NCI-H82 (cell line): ENCODE measurements at regions not wholly inside any gene's neighbourhood (a gene's known extent, or its start where the extent isn't known, plus 50 kb on each side); places are given as distances from the start of the nearest gene placed in this dataset.
"Not testable (repeated sequence)": the region's sequence is repeated elsewhere in the genome, so short reads cannot be mapped to it uniquely, and the experiment has no call there.

Experiments used
- DNase-seq: peaks from one replicate; lab custom pipeline; 2025; lab: John Stamatoyannopoulos, UW

GRCh38 chrX:124238268-124238667, 94.2 kb upstream of the TEX13D start:
- DNase-seq: no peak

DNA sequence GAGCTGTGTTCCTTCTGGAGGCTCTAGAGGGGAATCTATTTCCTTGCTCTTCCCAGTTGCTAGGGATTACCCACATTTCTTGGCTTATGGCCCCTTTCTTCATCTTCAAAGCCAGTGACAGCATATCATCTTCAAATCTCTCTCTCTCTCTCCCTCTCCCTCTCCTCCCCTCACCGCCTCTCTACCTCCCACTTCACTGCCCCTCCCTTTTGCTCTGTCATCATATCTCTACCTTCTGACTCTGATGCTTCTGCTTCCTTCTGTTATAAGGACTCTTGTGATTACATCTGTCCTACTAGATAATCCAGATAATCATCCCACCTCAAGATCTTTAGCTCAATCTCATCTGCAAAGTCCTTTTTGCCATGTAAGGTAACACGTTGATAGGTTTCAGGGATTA, 93.1 kb upstream of the TEX13D start:
- DNase-seq: peak; percentile 35

DNA sequence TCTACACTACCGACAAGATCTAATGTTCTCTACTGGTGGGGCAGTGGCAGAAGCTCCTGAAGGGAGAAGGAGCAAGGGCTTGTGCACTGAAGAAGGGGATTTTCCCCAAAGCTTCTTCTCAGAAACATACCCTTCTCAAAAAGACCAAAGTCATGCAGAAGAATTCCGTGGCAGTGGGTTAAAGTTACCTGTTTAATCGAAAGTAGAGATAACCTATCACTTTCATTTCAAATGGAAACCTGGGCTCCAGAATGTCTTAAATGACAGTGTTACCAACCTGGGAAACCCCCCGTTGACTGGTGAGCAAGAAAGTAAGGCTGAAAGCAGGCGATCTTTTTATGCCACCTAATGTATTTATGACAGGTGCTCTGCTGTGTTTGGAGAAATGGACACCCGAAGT, 92.5 kb upstream of the TEX13D start:
- DNase-seq: no peak

GRCh38 chrX:124240422-124240821, 92.0 kb upstream of the TEX13D start:
- DNase-seq: no peak

GRCh38 chrX:124242131-124242530, 90.3 kb upstream of the TEX13D start:
- DNase-seq: no peak

GRCh38 chrX:124249345-124249744, 83.1 kb upstream of the TEX13D start:
- no peak for DNase-seq

DNA sequence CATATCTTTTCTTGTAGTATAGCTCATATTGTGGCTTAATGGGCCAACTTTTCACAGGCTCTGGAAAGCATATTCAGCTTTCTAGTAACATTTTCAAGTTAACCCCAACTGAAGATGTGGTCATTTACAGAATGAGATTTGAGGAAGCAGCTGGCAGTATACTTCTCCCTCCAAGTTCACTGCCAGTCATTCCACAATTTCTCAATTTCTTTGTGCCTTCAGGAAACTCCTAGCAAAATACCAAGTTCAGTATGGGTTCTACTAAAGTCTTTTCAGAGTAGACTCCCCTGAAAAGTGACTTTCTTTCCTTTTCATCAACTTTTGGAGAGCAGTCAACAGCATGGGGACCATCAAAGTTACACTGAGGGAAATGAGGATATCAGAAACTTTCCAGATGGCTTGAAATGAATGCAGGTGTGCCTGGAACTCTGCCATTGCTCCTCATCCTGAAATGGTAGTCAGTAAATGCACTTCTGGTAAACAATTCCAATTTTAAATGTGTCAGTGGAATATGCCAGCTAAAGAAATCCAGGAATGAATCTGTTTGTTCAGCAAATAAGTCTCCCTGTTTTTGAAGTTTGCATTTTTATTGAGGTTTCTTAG, 81.5 kb upstream of the TEX13D start:
- no peak for DNase-seq

DNA sequence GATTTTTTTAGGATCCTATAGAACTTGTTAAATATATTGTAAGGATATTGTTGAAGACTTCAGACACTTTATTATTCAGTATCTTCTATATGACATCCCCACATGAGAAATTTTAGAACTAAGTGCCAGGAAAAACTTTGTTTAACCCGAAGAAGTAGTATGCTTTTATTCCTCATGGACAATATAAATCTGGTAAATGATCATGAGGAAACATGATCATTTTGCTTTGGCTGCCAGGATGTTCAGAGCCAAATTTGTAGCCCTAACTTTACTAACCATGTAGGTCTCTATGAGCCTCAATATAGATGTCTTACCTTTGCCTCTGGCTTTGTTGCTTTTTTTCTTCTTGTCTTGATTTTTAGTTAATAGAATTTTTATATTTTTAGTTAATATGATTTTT, 77.8 kb upstream of the TEX13D start:
- DNase-seq: no peak

DNA sequence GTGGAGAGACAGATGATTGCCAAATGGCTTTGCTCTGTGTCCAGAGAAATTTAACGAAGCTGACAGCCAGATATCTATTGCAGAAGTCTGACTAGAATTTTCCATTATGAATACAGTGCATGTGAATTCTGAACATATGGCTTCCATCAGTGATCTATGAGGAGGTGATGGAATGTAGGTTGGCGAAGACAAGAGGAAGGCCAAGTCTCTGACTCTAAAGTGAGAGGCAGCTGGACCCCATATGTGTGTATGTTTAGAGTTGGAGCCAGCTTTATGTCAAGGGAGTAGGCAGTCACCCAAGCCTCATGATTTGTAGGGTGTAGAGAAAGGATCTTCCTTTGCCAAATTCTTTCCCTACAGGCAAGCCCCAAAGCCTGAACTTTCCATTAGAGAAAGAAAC, 76.2 kb upstream of the TEX13D start:
- DNase-seq: no peak

DNA sequence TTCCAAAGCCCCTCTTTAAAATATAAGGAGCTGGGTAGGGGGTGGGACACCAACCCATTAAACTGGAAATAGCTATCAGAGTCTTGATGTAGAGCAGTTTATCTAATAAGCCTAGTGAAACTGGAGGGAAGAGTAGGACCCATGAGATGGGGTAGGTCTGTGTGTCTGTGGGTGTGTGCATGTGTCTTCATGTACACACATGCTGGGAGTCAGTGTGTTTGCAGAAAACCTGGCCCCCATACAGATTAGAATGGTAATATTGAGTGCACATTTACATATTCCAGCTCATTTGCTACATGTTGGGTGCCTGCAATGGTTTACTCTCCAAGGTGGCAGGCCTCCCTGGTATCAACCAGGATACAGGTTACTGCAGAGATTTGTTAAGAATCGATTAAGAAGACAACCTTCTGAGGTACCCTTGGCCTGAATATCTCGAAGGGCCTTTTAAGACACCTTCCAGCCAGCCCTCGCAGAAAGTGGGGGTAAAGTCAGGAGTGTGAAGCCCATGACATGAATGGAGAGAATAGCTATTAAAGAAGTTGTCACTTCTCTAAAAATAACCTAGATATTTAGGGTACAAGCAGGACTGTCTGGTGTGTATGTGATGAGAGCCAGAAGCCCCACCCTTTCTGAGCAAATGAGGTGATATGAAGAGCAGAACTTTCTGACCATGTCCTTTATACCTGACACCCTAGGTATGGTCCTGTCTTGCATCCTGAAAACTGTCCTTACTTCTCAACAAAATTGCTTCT, 75.7 kb upstream of the TEX13D start:
- no peak for DNase-seq

- DNase-seq: no peak
Measured at GRCh38 chrX:124257924-124258702, 74.3 kb upstream of the TEX13D start.

DNA sequence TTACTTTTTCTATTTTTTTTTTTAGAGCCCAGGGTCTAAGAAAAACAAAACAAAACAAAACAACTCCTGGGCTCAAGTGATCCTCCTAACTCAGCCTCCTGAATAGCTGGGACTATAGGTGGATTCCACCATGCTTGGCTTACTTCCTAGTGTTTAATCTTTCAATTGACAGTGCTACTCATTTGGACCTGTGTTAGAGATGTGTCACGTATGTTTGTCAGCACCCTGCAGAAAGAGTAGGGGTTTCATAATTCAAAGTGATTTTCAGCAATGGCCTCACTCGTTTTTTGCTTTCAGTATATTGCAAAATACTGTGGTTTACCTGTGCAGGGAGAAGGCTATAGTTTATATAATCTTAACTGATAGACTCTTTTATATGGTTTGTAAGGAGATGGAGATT, 71.6 kb upstream of the TEX13D start:
- DNase-seq: no peak

DNA sequence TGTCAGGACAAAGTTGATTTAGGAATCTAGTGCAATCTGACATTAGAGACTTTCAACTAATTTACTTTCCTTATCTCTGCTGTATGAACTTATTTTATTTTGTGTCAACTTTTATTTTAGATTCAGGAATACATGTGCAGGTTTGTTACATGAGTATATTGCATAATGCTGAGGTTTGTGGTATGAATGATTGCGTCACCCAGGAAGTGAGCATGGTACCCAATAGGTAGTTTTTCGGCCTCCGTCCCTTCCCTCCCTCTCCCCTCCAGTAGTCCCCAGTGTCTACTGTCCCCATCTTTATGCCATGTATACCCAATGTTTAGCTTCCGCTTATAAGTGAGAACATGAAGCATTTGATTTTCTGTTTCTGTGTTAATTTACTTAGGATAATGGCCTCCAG, 68.7 kb upstream of the TEX13D start:
- no peak for DNase-seq

DNA sequence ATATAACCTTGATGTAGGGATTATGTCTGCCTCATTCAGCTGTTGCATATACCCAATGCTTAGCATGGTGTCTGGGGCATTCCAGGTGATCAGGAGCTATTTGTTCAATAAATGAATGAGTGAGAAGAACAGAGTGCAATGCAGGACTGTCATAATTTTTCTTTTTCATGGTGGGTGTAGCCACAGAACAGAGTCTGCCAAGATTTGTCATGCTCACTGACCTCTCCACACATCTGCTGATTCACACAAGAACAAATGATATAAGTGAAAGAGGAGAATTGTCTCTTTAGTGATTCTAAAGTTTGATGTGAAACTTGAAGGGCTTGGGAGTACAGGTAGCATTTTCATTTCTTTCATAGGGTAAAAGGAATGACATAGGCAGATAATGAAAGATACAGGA, 64.4 kb upstream of the TEX13D start:
- DNase-seq: no peak

DNA sequence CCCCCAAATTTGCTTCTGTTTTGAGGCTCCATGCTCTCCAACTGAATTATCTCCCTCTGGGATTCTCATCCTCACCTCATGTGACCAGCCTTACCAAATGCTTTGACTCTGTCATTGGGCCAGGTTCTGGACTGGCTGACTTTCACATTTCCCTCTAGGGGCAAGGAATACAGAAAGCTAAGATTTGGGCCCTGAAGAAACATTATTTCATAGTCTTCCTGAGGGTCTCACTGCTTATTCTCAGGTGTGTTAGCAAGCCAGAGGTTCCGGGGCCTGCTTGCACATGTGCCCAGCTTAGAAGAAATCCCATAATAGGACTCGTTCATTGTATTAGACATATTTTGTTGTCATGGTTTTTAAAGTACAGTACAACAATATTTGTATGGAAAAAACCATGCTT, 62.6 kb upstream of the TEX13D start:
- DNase-seq: no peak

GRCh38 chrX:124271599-124271998, 60.9 kb upstream of the TEX13D start:
- not testable (repeated sequence) for DNase-seq

- no peak for DNase-seq
Measured at GRCh38 chrX:124272370-124272982, 60.0 kb upstream of the TEX13D start.

GRCh38 chrX:124274438-124275181, 57.9 kb upstream of the TEX13D start:
- no peak for DNase-seq

DNA sequence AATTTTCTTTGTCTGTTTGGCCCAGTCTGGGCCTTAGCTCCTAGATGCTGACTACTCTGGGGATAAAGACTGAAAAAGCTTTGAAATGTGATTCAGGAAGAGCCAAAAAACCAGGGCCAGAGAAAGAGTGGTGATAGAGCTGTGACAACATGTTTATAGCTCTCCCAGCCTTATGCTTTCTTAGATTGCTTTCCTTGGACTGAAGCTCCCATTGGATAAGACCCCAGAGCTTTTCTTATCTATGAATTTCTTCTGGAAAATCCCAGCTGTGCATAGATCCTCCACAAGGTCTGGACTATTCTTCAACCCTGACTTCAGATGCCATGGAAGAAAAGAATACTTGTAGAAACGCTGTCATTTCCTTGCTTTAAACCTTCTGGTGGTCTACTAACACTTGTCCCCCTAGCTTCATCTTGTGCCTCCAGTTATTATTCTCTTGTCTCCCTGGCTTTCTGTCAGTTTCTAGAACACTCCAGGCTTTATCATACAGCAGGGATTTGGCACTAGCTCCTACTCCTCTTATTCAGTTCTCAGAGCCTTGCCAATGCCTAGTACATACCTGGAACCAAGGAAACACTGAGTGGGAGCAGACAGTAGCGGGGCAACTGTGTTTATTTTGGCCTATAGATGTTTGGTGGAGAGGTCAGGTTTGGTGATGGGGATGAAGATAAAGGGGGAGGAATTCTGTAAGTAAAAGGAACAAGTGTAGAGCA, 57.1 kb upstream of the TEX13D start:
- no peak for DNase-seq

DNA sequence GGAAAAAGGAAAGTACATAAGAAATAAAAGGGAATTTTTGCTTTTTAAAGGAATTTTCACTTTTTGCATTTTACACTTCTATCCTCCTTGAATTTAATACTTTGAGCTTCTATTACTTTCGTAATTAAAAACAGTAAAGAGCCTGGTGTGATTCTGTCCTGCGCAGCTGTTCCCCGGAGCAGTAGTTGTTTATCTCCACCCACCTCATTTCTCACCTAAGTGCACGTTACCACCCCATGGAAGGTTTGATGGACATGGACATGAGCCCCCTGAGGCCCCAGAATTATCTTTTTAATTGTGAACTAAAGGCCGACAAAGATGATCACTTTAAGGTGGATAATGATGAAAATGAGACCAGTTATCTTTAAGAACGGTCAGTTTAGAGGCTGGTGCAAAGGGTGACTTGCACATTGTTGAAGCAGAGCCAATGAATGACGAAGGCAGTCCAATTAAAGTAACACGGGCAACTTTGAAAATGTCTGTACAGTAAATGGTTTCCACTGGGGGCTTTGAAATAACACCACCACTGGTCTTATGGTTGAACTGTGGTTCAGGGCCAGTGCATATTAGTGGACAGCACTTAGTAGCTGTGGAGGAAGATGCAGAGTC, 52.1 kb upstream of the TEX13D start:
- DNase-seq: no peak

DNA sequence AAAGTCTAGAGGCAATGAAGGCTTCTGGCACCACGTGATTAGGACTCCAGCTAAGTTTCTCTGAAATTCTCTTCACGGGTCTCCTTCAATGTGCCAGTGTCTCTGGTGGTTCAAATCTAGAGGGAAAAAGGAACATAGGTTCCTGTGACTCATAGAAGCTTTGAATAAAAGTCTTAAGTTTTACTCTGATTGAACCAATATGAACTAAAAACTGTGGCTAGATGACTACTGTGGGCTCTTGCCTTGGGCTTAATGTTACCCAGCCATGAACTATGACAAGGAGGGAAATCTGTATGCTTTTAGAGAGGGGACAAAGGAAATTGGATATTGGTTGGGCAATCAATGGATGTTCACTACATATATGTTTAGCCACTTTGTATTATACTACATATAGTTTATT, 49.9 kb upstream of the TEX13D start:
- DNase-seq: no peak
